ENCODE measurements at regions not wholly inside any gene's neighbourhood (a gene's known extent, or its start where the extent isn't known, plus 50 kb on each side); places are given as distances from the start of the nearest gene placed in this dataset.

- TF ChIP-seq CTCF (IDR thresholded peaks at IDR 0.05) (no peak), POLR2A (IDR thresholded peaks at IDR 0.05) (no peak)
Measured at GRCh38 chr7:49159536-49159935, 235.2 kb downstream of the CDC14C start.
